HCT116 (cell line): ENCODE measurements at regions not wholly inside any gene's neighbourhood (a gene's known extent, or its start where the extent isn't known, plus 50 kb on each side); places are given as distances from the start of the nearest gene placed in this dataset.

ENCODE experiments used
- ATAC-seq: fragments of 200-7000 bp; cut with Tn5 transposase; 2 replicates; pipeline ENCODE4 v1.9.1; 2020; ENCODE audit warnings: mild to moderate bottlenecking, moderate library complexity
- BruUV-seq: library from RNA; stranded (reverse); fragments of 400-500 nt; replicated peaks from 2 replicates; lab custom pipeline; 2021; lab: Mats Ljungman, UMichigan
- CTCF ChIA-PET: fragments of 300-600 bp; sonication (Branson Sonifier 250); formaldehyde crosslinking; loops from one replicate; lab custom pipeline; 2021; ENCODE audit warnings: antibody characterized with exemption; lab: Charles Lee
- POLR2A ChIA-PET: fragments of 300-600, 350-600 bp; sonication (Branson Sonifier 250); formaldehyde crosslinking; loops from one replicate; lab custom pipeline; 2021; ENCODE audit warnings: antibody characterized with exemption; lab: Charles Lee
- RAD21 ChIA-PET, 2 experiments: fragments of 300-600 bp; sonication (Branson Sonifier 250); formaldehyde crosslinking; loops; one replicate each; lab custom pipeline; 2023; ENCODE audit warnings: low total read pairs in 2 of 2; ENCODE audit not compliant: uncharacterized antibody in 2 of 2, unreplicated experiment in 2 of 2, low non-redundant PET in 1 of 2; lab: Charles Lee
- DNase-seq: peaks from one replicate; pipeline ENCODE4 v3.0.0-alpha.2; 2010; ENCODE audit warnings: low read depth, low spot score
- H2AFZ ChIP-seq: fragments of 200-600 bp; shearing (Covaris generic), sonication (generic); 2 replicates; pipeline ENCODE4 v1.6.1; 2017; ENCODE audit warnings: low read depth, mixed run types, mixed read lengths, antibody characterized with exemption, low read length; ENCODE audit not compliant: poor library complexity, severe bottlenecking
- H3K27ac ChIP-seq: 2 replicates; pipeline ENCODE4 v1.5.1; 2012; ENCODE audit warnings: low read depth, low read length
- H3K27me3 ChIP-seq: fragments of 200-600 bp; sonication (generic); 2 replicates; pipeline ENCODE4 v1.6.1; 2016; ENCODE audit warnings: mixed run types, low read length, mixed read lengths; ENCODE audit not compliant: insufficient read depth
- H3K36me3 ChIP-seq, 2 experiments: fragments of 200-500 bp in 1 of 2; fragments of 200-600 bp in 1 of 2; sonication (Bioruptor generic) in 1 of 2; sonication (generic) in 1 of 2; 2 replicates each; pipeline versions ENCODE4 v1.5.1 to v1.6.1; 2014 to 2016; ENCODE audit warnings: low read length in 2 of 2, inconsistent platforms in 1 of 2, mixed read lengths in 1 of 2, mixed run types in 1 of 2; ENCODE audit not compliant: insufficient read depth in 2 of 2, control insufficient read depth in 1 of 2
- H3K4me1 ChIP-seq, 2 experiments: fragments of 200-600 bp in 1 of 2; sonication (generic) in 1 of 2; 2 replicates each; pipeline versions ENCODE4 v1.5.1 to v1.6.1; 2012 to 2017; ENCODE audit warnings: low read length in 2 of 2, inconsistent platforms in 1 of 2, mild to moderate bottlenecking in 1 of 2, mixed read lengths in 1 of 2, mixed run types in 1 of 2, moderate library complexity in 1 of 2; ENCODE audit not compliant: insufficient read depth in 2 of 2, control insufficient read depth in 1 of 2
- H3K4me2 ChIP-seq: fragments of 200-600 bp; sonication (generic); 2 replicates; pipeline ENCODE4 v1.6.1; 2017; ENCODE audit warnings: mixed run types, low read length, mixed read lengths
- H3K4me3 ChIP-seq, 2 experiments: fragments of 200-600 bp in 1 of 2; sonication (generic) in 1 of 2; replicated peaks in 1 of 2; 2 replicates each; pipeline ENCODE4 v1.5.1; 2011 to 2016; ENCODE audit warnings: low read length in 2 of 2, control low read depth in 1 of 2, low read depth in 1 of 2, mild to moderate bottlenecking in 1 of 2, mixed read lengths in 1 of 2, mixed run types in 1 of 2
- H3K79me2 ChIP-seq: fragments of 200-600 bp; sonication (generic); 2 replicates; pipeline ENCODE4 v1.6.1; 2017; ENCODE audit warnings: mild to moderate bottlenecking, mixed run types, low read length, moderate library complexity, mixed read lengths; ENCODE audit not compliant: insufficient read depth
- H3K9ac ChIP-seq: fragments of 200-600 bp; sonication (generic); 2 replicates; pipeline ENCODE4 v1.6.1; 2016; ENCODE audit warnings: low read length, mixed read lengths
- H3K9me2 ChIP-seq: fragments of 200-600 bp; sonication (generic), shearing (Covaris generic); 2 replicates; pipeline ENCODE4 v1.6.1; 2017; ENCODE audit warnings: mixed run types, mild to moderate bottlenecking, moderate library complexity; ENCODE audit not compliant: insufficient read depth
- H3K9me3 ChIP-seq, 2 experiments: fragments of 200-500 bp in 1 of 2; fragments of 200-600 bp in 1 of 2; sonication (Bioruptor generic) in 1 of 2; sonication (generic) in 1 of 2; 2 replicates each; pipeline ENCODE4 v1.6.1; 2014 to 2017; ENCODE audit warnings: low read length in 2 of 2, mixed read lengths in 2 of 2, inconsistent platforms in 1 of 2, low read depth in 1 of 2, mild to moderate bottlenecking in 1 of 2, mixed run types in 1 of 2, moderate library complexity in 1 of 2; ENCODE audit not compliant: control insufficient read depth in 1 of 2, insufficient read depth in 1 of 2
- H4K20me1 ChIP-seq: fragments of 200-600 bp; sonication (generic), shearing (Covaris generic); 2 replicates; pipeline ENCODE4 v1.6.1; 2017; ENCODE audit warnings: mixed run types, mild to moderate bottlenecking, moderate library complexity; ENCODE audit not compliant: insufficient read depth
- CBX3 ChIP-seq: IDR thresholded peaks from 2 replicates; pipeline ENCODE4 v1.6.1; 2012; ENCODE audit warnings: low read depth
- EGR1 ChIP-seq: IDR thresholded peaks from 2 replicates; pipeline ENCODE4 v1.6.1; 2012; ENCODE audit warnings: low read depth
- ELF1 ChIP-seq: IDR thresholded peaks from 2 replicates; pipeline ENCODE4 v1.6.1; 2012; ENCODE audit warnings: low read depth, borderline replicate concordance
- EZH2 ChIP-seq: fragments of 200-600 bp; sonication (generic); IDR thresholded peaks from 2 replicates; pipeline ENCODE4 v1.6.1; 2017; ENCODE audit warnings: antibody characterized with exemption, mixed run types
- EZH2phosphoT487 ChIP-seq: fragments of 200-600 bp; IDR thresholded peaks from 2 replicates; pipeline ENCODE4 v1.6.1; 2018; ENCODE audit warnings: antibody characterized with exemption, borderline replicate concordance
- FOSL1 ChIP-seq: IDR thresholded peaks from 2 replicates; pipeline ENCODE4 v1.6.1; 2012; ENCODE audit warnings: low read depth
- POLR2A ChIP-seq: IDR thresholded peaks from 2 replicates; pipeline ENCODE4 v1.7.0; 2011; ENCODE audit warnings: borderline replicate concordance; ENCODE audit not compliant: insufficient read depth, insufficient read length; ENCODE audit errors: extremely low read depth
- POLR2AphosphoS5 ChIP-seq: IDR thresholded peaks from 2 replicates; pipeline ENCODE4 v1.6.1; 2011; ENCODE audit warnings: mild to moderate bottlenecking, low read depth, low read length, moderate library complexity
- RAD21 ChIP-seq: IDR thresholded peaks from 2 replicates; pipeline ENCODE4 v1.6.1; 2012; ENCODE audit warnings: low read depth, mild to moderate bottlenecking
- REST ChIP-seq: IDR thresholded peaks from 2 replicates; pipeline ENCODE4 v1.6.1; 2012; ENCODE audit warnings: low read depth
- SIN3A ChIP-seq: IDR thresholded peaks from 2 replicates; pipeline ENCODE4 v1.6.1; 2012; ENCODE audit warnings: low read depth
- SRF ChIP-seq: IDR thresholded peaks from 2 replicates; pipeline ENCODE4 v1.6.1; 2012; ENCODE audit warnings: low read depth
- TCF7L2 ChIP-seq: IDR thresholded peaks from 2 replicates; pipeline ENCODE4 v1.7.0; 2011; ENCODE audit warnings: borderline replicate concordance, inconsistent platforms; ENCODE audit not compliant: insufficient read depth, insufficient read length; ENCODE audit errors: extremely low read depth
- YY1 ChIP-seq: IDR thresholded peaks from 2 replicates; pipeline ENCODE4 v1.6.1; 2011; ENCODE audit warnings: low read length, low read depth, moderate library complexity, mild to moderate bottlenecking; ENCODE audit not compliant: insufficient replicate concordance; ENCODE audit errors: extremely low read depth
- ZFX ChIP-seq: fragments of 450-650 bp; IDR thresholded peaks from 2 replicates; pipeline ENCODE4 v1.6.1; 2017
- ZNF274 ChIP-seq: fragments of 200-500 bp; sonication (Bioruptor generic); IDR thresholded peaks from 2 replicates; pipeline ENCODE4 v1.6.1; 2014; ENCODE audit warnings: mild to moderate bottlenecking, low read depth, low read length, inconsistent platforms
- intact Hi-C: fragments of 100-400 bp; cut with micrococcal nuclease; formaldehyde crosslinking; loops from 2 replicates; pipeline ENCODE4 v1.10.0; 2022
- TF ChIP-seq, protein P1 (sequence below), 3 experiments: fragments of 200-600 bp in 1 of 3; sonication (generic) in 1 of 3; IDR thresholded peaks in 2 of 3; conservative IDR thresholded peaks in 1 of 3; 2 replicates each; pipeline ENCODE4 v1.5.1; 2012 to 2017; ENCODE audit warnings: low read depth in 2 of 3, low read length in 2 of 3, antibody characterized with exemption in 1 of 3, borderline replicate concordance in 1 of 3, control low read depth in 1 of 3, mild to moderate bottlenecking in 1 of 3, mixed read lengths in 1 of 3, mixed run types in 1 of 3, moderate library complexity in 1 of 3; ENCODE audit not compliant: insufficient read depth in 1 of 3
- TF ChIP-seq, protein P2 (sequence below): IDR thresholded peaks from 2 replicates; pipeline ENCODE4 v1.6.1; 2012

GRCh38 chr11:92050305-92050704, 174.3 kb upstream of the FAT3 start:
- no TSS peak for BruUV-seq
- no peak overlapping the region for H3K4me3 ChIP-seq
- intact Hi-C loops: no loop called here
- no peak for ATAC-seq
- H3K27ac ChIP-seq: no peak overlapping the region
- H4K20me1 ChIP-seq: no peaks in the 10 kb centered on the region
- no peaks in the 10 kb centered on the region for H3K79me2 ChIP-seq
- no peak overlapping the region for H3K9ac ChIP-seq
- no peaks in the 10 kb centered on the region for H3K4me1 ChIP-seq
- H3K4me2 ChIP-seq: no peak overlapping the region
- TF ChIP-seq SIN3A (no peak), EZH2phosphoT487 (no peak), ZFX (no peak), REST (no peak), FOSL1 (no peak), POLR2AphosphoS5 (no peak), ELF1 (no peak), YY1 (no peak), SRF (no peak), TCF7L2 (no peak), ZNF274 (no peak), CBX3 (no peak), EZH2 (no peak), RAD21 (no peak), POLR2A (no peak), EGR1 (no peak)
- TF ChIP-seq, protein P1, sequence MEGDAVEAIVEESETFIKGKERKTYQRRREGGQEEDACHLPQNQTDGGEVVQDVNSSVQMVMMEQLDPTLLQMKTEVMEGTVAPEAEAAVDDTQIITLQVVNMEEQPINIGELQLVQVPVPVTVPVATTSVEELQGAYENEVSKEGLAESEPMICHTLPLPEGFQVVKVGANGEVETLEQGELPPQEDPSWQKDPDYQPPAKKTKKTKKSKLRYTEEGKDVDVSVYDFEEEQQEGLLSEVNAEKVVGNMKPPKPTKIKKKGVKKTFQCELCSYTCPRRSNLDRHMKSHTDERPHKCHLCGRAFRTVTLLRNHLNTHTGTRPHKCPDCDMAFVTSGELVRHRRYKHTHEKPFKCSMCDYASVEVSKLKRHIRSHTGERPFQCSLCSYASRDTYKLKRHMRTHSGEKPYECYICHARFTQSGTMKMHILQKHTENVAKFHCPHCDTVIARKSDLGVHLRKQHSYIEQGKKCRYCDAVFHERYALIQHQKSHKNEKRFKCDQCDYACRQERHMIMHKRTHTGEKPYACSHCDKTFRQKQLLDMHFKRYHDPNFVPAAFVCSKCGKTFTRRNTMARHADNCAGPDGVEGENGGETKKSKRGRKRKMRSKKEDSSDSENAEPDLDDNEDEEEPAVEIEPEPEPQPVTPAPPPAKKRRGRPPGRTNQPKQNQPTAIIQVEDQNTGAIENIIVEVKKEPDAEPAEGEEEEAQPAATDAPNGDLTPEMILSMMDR (IDR thresholded peaks at IDR 0.05 in 2 of 3, conservative IDR thresholded peaks at IDR 0.05 in 1 of 3; ENCODE audit: borderline replicate concordance in 1 of 3, insufficient read depth in 1 of 3, low read depth in 2 of 3, low read length in 2 of 3): no peak
- TF ChIP-seq, protein P2, sequence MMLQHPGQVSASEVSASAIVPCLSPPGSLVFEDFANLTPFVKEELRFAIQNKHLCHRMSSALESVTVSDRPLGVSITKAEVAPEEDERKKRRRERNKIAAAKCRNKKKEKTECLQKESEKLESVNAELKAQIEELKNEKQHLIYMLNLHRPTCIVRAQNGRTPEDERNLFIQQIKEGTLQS: no peak
- no peak for DNase-seq
- ChIA-PET RAD21 (no interaction called here), CTCF (no interaction called here), POLR2A (no interaction called here)
- no peaks in the 10 kb centered on the region for H3K27me3 ChIP-seq
- H2AFZ ChIP-seq: no peak overlapping the region
- no peaks in the 10 kb centered on the region for H3K36me3 ChIP-seq
- H3K9me3 ChIP-seq: peaks cover 0 to 11% of the 10 kb centered on the region in 2 experiments; a peak in 2 of 4 replicates
- H3K9me2 ChIP-seq: no peaks in the 10 kb centered on the region
